ENCODE measurements at regions not wholly inside any gene's neighbourhood (a gene's known extent, or its start where the extent isn't known, plus 50 kb on each side); places are given as distances from the start of the nearest gene placed in this dataset.

DNA sequence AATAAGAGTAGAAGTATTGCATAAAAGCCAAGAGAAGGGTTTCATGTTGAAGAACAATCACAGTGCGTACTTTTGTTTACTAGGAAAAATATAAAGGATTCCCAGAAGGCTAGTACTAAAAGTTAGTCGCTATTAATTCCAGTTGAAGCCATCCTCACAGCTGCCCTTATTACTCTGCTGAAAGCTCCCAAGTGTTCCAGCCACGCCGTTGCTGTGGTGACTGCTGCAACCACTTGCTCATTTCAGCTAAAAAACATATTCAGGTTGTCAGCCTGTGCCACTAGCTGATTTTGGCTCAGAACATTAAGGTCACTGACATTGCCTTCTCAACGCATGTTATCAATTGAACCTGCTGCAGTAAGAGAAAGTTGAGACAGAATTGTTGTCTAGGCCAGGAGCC lies 87.1 kb upstream of the FNDC3A start:
- no peak overlapping the region for H3K9ac ChIP-seq (ENCODE audit: low read depth in 2 of 2, low read length in 2 of 2)

DNA sequence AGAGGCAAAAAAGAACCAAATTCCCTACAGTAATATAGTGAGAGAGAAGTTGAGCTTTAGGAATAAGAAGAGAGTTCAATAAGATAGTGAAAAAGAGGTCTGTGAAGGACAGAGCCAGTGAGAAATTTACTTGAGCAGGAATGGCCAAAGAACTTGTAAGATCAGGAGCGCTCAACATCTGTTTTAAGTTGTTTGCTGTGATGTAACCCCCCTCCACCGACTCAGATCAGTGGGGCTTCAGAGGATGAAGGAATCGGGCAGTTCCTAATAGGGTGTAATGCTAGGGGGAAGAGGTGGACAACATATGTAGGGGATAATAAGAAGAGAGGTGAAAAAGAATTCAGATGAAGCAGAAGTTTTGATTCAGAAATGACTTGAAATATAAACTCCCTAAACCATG lies 85.3 kb upstream of the FNDC3A start:
- H3K27me3 ChIP-seq = no peaks in the 10 kb centered on the region
- H3K36me3 ChIP-seq = no peaks in the 10 kb centered on the region
- H3K4me1 ChIP-seq = no peaks in the 10 kb centered on the region
- no peak overlapping the region for H3K9ac ChIP-seq (ENCODE audit: low read depth in 2 of 2, low read length in 2 of 2)
- H3K9me3 ChIP-seq = no peaks in the 10 kb centered on the region
- TF ChIP-seq, protein P1, sequence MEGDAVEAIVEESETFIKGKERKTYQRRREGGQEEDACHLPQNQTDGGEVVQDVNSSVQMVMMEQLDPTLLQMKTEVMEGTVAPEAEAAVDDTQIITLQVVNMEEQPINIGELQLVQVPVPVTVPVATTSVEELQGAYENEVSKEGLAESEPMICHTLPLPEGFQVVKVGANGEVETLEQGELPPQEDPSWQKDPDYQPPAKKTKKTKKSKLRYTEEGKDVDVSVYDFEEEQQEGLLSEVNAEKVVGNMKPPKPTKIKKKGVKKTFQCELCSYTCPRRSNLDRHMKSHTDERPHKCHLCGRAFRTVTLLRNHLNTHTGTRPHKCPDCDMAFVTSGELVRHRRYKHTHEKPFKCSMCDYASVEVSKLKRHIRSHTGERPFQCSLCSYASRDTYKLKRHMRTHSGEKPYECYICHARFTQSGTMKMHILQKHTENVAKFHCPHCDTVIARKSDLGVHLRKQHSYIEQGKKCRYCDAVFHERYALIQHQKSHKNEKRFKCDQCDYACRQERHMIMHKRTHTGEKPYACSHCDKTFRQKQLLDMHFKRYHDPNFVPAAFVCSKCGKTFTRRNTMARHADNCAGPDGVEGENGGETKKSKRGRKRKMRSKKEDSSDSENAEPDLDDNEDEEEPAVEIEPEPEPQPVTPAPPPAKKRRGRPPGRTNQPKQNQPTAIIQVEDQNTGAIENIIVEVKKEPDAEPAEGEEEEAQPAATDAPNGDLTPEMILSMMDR (IDR thresholded peaks at IDR 0.05) = no peak
- DNase-seq = no peak
- no peak overlapping the region for H3K27ac ChIP-seq
- no peak overlapping the region for H3K4me3 ChIP-seq
- intact Hi-C loops (cut with DNase I) = no loop called here

More for the DNA sequence above, 87.1 kb upstream of the FNDC3A start:
- TF ChIP-seq, protein P1 (IDR thresholded peaks at IDR 0.05) = no peak
- H3K36me3 ChIP-seq = no peaks in the 10 kb centered on the region
- H3K9me3 ChIP-seq = no peaks in the 10 kb centered on the region
- no peaks in the 10 kb centered on the region for H3K27me3 ChIP-seq
- no peaks in the 10 kb centered on the region for H3K4me1 ChIP-seq
- intact Hi-C loops (cut with DNase I) = no loop called here
- no peak overlapping the region for H3K4me3 ChIP-seq
- H3K27ac ChIP-seq = no peak overlapping the region
- DNase-seq = no peak

DNA sequence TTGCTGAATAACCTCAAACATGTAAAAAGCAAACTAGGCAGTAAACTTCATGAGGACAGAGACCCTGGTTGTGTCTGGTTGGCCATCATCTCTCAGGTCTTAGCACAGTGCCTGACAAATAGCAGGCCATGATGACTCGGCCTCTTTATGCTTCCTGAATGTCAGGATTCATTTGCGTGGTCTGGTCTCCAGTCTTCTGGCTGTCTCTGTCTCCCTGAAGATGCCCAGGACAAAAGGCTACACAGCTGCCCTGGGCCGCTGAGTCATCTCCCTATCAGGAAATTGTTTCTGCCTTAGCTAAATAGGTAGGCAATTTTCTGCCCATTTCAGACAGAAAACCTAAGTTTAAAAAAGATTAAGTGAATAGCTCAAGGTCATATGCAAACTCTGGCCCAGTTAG lies 84.1 kb upstream of the FNDC3A start:
- Histone ChIP-seq H3K9me3 (no peaks in the 10 kb centered on the region), H3K9ac (ENCODE audit: low read depth in 2 of 2, low read length in 2 of 2) (no peak overlapping the region), H3K27me3 (no peaks in the 10 kb centered on the region), H3K4me1 (no peaks in the 10 kb centered on the region), H3K4me3 (no peak overlapping the region), H3K27ac (no peak overlapping the region), H3K36me3 (no peaks in the 10 kb centered on the region)
- intact Hi-C loops (cut with DNase I) = no loop called here
- TF ChIP-seq, protein P1 (IDR thresholded peaks at IDR 0.05) = no peak
- DNase-seq = no peak

DNA sequence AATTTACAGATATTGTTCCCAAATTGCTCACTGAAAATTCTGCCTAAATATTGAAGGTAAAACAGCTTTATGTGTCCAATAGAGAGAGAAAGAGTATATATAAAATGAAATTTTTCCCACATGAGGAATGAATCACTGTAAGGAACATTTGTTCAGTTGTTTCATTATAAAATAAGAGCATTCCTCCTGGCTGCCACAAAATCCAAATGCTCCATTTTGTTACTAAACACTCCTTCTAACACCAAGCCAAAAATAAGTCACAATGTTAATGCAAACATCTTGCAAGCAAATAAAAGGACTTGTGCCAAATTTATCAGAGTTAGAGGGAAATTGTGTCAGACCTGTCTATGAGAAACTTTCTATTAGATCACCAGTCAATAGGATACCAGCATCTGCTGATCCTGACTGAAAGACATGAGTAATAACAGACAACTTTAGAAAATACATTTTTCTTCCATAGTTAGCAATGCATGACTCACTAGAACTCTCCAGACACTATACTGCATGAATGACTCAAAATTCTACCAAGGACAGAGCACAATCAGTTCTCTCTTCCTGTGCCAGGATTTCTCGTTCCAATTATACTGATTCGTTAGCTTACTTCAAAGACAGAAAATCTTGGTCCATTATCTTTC lies 83.5 kb upstream of the FNDC3A start:
- no peaks in the 10 kb centered on the region for H3K9me3 ChIP-seq
- TF ChIP-seq, protein P1 (IDR thresholded peaks at IDR 0.05) = no peak
- no peak overlapping the region for H3K9ac ChIP-seq (ENCODE audit: low read depth in 2 of 2, low read length in 2 of 2)
- DNase-seq = no peak
- no peak overlapping the region for H3K27ac ChIP-seq
- no peaks in the 10 kb centered on the region for H3K36me3 ChIP-seq
- no peaks in the 10 kb centered on the region for H3K4me1 ChIP-seq
- no peak overlapping the region for H3K4me3 ChIP-seq
- H3K27me3 ChIP-seq = no peaks in the 10 kb centered on the region
- intact Hi-C loops (cut with DNase I) = no loop called here

DNA sequence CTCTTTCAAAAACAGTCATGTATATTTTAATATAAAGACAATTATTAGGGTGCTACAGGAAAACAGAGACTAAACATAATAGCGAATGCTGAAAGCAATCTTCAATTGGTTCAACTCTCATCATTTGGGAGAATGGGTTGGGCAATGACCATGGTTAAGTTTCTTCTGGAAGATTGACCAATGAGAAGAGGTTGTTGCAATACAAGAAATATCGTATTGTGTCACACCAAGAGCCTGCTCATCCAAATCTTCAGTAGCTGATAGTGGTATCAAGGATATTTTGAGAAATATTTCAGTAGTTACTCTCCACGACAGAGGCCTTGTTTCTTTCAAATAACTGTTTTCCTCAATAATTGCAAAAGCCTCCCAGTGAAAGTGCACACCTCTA lies 83.0 kb upstream of the FNDC3A start:
- H3K36me3 ChIP-seq = no peaks in the 10 kb centered on the region
- no peak overlapping the region for H3K9ac ChIP-seq (ENCODE audit: low read depth in 2 of 2, low read length in 2 of 2)
- H3K27ac ChIP-seq = no peak overlapping the region
- H3K9me3 ChIP-seq = no peaks in the 10 kb centered on the region
- TF ChIP-seq, protein P1 (IDR thresholded peaks at IDR 0.05) = no peak
- intact Hi-C loops (cut with DNase I) = no loop called here
- DNase-seq = no peak
- H3K4me1 ChIP-seq = no peaks in the 10 kb centered on the region
- no peak overlapping the region for H3K4me3 ChIP-seq
- H3K27me3 ChIP-seq = no peaks in the 10 kb centered on the region
